K562 (cell line): ENCODE measurements at regions not wholly inside any gene's neighbourhood (a gene's known extent, or its start where the extent isn't known, plus 50 kb on each side); places are given as distances from the start of the nearest gene placed in this dataset.

Source experiments
- BDP1 ChIP-seq: IDR thresholded peaks from 3 replicates; pipeline ENCODE4 v1.6.1; 2011; ENCODE audit not compliant: insufficient read length, insufficient read depth
- CBFB ChIP-seq: sonication (generic); formaldehyde crosslinking; IDR thresholded peaks from 2 replicates; pipeline ENCODE4 v1.4.0; 2020; ENCODE audit warnings: mild to moderate bottlenecking, missing genetic modification reagents
- DACH1 ChIP-seq: fragments of 450-650 bp; IDR thresholded peaks from 2 replicates; pipeline ENCODE4 v1.6.1; 2018; ENCODE audit not compliant: partially characterized antibody
- GATAD2A ChIP-seq: fragments of 450-650 bp; IDR thresholded peaks from 2 replicates; pipeline ENCODE4 v1.6.1; 2017
- NR2C1 ChIP-seq, 2 experiments: fragments of 450-650 bp; IDR thresholded peaks; 2 replicates each; pipeline ENCODE4 v1.6.1; 2017; ENCODE audit warnings: mild to moderate bottlenecking in 2 of 2, antibody characterized with exemption in 1 of 2, inconsistent platforms in 1 of 2, missing compliant biosample characterization in 1 of 2, missing genetic modification characterization in 1 of 2
- TCF7 ChIP-seq: sonication (generic); IDR thresholded peaks from 2 replicates; pipeline ENCODE4 v1.6.1; 2016; ENCODE audit warnings: antibody characterized with exemption, borderline replicate concordance
- TRIM24 ChIP-seq, 2 experiments: fragments of 450-650 bp; IDR thresholded peaks; 2 replicates each; pipeline ENCODE4 v1.6.1; 2016
- ZNF830 ChIP-seq: fragments of 250-450 bp; sonication (Bioruptor Pico); IDR thresholded peaks from 2 replicates; pipeline ENCODE4 v1.5.0; 2021; ENCODE audit warnings: mild to moderate bottlenecking
- TF ChIP-seq, protein P1 (sequence below): fragments of 250-450 bp; sonication (Bioruptor Pico); IDR thresholded peaks from 2 replicates; pipeline ENCODE4 v1.5.0; 2021
- TF ChIP-seq, protein P2 (sequence below), 2 experiments: fragments of 450-650 bp; formaldehyde crosslinking in 1 of 2; IDR thresholded peaks; 2 replicates each; pipeline versions ENCODE4 v1.4.0 to v1.6.1; 2014 to 2020; ENCODE audit warnings: mild to moderate bottlenecking in 2 of 2, borderline replicate concordance in 1 of 2, low read depth in 1 of 2
- TF ChIP-seq, protein P3 (sequence below): fragments of 450-650 bp; conservative IDR thresholded peaks from 2 replicates; pipeline ENCODE4 v1.6.1; 2016; ENCODE audit warnings: missing genetic modification characterization, low read depth, mild to moderate bottlenecking, control low read depth, missing compliant biosample characterization
- TF ChIP-seq, protein P4 (sequence below): fragments of 450-650 bp; IDR thresholded peaks from 2 replicates; pipeline ENCODE4 v1.6.1; 2017; ENCODE audit warnings: antibody characterized with exemption, mild to moderate bottlenecking
- TF ChIP-seq, protein P5 (sequence below): sonication (generic); formaldehyde crosslinking; IDR thresholded peaks from 2 replicates; pipeline ENCODE4 v1.8.1; 2022; ENCODE audit warnings: missing genetic modification reagents

DNA sequence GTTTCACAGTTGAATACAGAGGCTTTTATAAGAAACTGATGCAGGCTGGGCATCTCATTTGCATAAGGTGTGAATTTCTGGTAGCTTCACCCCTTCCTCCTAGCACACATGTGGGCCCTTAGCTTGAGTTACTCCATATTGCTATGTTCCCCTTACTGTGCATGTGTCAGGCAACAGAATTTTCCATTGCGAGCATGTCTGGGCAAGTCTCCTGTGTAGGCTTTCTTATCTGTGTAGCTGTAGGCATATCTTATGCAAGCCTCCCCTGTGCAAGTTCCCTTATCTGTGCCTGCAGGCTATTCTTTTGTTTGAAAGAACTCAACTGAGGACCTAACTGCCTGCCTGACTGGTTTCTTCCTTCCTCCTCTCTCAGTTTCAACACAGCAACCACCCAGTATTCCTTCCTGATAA, 597.4 kb upstream of the CDH5 start (continued):
- TF ChIP-seq GATAD2A (peak; percentile 96), TCF7 (no peak), NR2C1 (IDR thresholded peaks at IDR 0.05) (no peak), NR2C1 (tag; IDR thresholded peaks at IDR 0.05) (peak; percentile 98), DACH1 (no peak), ZNF830 (CRISPR knock-in tag) (peak; percentile 99), CBFB (CRISPR knock-in tag) (no peak), TRIM24 (IDR thresholded peaks at IDR 0.05) (peak; percentile 99), BDP1 (no peak)
- TF ChIP-seq, protein P1, sequence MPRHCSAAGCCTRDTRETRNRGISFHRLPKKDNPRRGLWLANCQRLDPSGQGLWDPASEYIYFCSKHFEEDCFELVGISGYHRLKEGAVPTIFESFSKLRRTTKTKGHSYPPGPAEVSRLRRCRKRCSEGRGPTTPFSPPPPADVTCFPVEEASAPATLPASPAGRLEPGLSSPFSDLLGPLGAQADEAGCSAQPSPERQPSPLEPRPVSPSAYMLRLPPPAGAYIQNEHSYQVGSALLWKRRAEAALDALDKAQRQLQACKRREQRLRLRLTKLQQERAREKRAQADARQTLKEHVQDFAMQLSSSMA (CRISPR knock-in tag): peak; percentile 95
- TF ChIP-seq, protein P2, sequence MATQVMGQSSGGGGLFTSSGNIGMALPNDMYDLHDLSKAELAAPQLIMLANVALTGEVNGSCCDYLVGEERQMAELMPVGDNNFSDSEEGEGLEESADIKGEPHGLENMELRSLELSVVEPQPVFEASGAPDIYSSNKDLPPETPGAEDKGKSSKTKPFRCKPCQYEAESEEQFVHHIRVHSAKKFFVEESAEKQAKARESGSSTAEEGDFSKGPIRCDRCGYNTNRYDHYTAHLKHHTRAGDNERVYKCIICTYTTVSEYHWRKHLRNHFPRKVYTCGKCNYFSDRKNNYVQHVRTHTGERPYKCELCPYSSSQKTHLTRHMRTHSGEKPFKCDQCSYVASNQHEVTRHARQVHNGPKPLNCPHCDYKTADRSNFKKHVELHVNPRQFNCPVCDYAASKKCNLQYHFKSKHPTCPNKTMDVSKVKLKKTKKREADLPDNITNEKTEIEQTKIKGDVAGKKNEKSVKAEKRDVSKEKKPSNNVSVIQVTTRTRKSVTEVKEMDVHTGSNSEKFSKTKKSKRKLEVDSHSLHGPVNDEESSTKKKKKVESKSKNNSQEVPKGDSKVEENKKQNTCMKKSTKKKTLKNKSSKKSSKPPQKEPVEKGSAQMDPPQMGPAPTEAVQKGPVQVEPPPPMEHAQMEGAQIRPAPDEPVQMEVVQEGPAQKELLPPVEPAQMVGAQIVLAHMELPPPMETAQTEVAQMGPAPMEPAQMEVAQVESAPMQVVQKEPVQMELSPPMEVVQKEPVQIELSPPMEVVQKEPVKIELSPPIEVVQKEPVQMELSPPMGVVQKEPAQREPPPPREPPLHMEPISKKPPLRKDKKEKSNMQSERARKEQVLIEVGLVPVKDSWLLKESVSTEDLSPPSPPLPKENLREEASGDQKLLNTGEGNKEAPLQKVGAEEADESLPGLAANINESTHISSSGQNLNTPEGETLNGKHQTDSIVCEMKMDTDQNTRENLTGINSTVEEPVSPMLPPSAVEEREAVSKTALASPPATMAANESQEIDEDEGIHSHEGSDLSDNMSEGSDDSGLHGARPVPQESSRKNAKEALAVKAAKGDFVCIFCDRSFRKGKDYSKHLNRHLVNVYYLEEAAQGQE (IDR thresholded peaks at IDR 0.05; ENCODE audit: borderline replicate concordance): no peak
- TF ChIP-seq, protein P2 (CRISPR knock-in tag; IDR thresholded peaks at IDR 0.05; ENCODE audit: low read depth): peak; percentile 94
- TF ChIP-seq, protein P3, sequence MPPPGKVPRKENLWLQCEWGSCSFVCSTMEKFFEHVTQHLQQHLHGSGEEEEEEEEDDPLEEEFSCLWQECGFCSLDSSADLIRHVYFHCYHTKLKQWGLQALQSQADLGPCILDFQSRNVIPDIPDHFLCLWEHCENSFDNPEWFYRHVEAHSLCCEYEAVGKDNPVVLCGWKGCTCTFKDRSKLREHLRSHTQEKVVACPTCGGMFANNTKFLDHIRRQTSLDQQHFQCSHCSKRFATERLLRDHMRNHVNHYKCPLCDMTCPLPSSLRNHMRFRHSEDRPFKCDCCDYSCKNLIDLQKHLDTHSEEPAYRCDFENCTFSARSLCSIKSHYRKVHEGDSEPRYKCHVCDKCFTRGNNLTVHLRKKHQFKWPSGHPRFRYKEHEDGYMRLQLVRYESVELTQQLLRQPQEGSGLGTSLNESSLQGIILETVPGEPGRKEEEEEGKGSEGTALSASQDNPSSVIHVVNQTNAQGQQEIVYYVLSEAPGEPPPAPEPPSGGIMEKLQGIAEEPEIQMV (tag): peak; percentile 98
- TF ChIP-seq, protein P4, sequence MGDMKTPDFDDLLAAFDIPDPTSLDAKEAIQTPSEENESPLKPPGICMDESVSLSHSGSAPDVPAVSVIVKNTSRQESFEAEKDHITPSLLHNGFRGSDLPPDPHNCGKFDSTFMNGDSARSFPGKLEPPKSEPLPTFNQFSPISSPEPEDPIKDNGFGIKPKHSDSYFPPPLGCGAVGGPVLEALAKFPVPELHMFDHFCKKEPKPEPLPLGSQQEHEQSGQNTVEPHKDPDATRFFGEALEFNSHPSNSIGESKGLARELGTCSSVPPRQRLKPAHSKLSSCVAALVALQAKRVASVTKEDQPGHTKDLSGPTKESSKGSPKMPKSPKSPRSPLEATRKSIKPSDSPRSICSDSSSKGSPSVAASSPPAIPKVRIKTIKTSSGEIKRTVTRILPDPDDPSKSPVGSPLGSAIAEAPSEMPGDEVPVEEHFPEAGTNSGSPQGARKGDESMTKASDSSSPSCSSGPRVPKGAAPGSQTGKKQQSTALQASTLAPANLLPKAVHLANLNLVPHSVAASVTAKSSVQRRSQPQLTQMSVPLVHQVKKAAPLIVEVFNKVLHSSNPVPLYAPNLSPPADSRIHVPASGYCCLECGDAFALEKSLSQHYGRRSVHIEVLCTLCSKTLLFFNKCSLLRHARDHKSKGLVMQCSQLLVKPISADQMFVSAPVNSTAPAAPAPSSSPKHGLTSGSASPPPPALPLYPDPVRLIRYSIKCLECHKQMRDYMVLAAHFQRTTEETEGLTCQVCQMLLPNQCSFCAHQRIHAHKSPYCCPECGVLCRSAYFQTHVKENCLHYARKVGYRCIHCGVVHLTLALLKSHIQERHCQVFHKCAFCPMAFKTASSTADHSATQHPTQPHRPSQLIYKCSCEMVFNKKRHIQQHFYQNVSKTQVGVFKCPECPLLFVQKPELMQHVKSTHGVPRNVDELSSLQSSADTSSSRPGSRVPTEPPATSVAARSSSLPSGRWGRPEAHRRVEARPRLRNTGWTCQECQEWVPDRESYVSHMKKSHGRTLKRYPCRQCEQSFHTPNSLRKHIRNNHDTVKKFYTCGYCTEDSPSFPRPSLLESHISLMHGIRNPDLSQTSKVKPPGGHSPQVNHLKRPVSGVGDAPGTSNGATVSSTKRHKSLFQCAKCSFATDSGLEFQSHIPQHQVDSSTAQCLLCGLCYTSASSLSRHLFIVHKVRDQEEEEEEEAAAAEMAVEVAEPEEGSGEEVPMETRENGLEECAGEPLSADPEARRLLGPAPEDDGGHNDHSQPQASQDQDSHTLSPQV: peak; percentile 100
- TF ChIP-seq, protein P5, sequence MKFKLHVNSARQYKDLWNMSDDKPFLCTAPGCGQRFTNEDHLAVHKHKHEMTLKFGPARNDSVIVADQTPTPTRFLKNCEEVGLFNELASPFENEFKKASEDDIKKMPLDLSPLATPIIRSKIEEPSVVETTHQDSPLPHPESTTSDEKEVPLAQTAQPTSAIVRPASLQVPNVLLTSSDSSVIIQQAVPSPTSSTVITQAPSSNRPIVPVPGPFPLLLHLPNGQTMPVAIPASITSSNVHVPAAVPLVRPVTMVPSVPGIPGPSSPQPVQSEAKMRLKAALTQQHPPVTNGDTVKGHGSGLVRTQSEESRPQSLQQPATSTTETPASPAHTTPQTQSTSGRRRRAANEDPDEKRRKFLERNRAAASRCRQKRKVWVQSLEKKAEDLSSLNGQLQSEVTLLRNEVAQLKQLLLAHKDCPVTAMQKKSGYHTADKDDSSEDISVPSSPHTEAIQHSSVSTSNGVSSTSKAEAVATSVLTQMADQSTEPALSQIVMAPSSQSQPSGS: no peak
